GM12801 (cell line): ENCODE measurements at regions not wholly inside any gene's neighbourhood (a gene's known extent, or its start where the extent isn't known, plus 50 kb on each side); places are given as distances from the start of the nearest gene placed in this dataset.

Experiments used
- TF ChIP-seq, protein P1 (sequence below): IDR thresholded peaks from one replicate; pipeline ENCODE4 v1.5.1; 2011; ENCODE audit warnings: control low read depth; ENCODE audit not compliant: insufficient read length; ENCODE audit errors: extremely low read depth

DNA sequence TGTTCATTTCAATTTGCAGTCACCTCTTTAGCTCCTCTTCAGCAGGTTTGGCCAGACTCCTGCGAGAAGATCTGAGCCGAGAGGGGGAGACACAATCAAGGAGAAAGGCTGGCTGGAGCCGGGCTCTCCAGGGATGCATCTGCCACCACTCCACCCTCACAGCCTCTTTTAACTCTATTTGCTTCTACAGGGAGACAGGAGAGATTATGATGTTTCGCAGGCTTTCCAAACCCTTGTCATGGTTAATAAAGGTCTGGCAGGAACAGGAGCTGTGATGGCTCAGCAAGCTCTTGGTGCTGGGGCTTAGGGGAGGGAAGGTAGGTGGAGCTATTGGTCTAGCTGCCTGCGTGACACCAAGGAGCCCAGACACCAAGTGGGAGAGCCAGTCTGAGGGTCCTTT is 448.1 kb upstream of the PODXL start:
- TF ChIP-seq, protein P1, sequence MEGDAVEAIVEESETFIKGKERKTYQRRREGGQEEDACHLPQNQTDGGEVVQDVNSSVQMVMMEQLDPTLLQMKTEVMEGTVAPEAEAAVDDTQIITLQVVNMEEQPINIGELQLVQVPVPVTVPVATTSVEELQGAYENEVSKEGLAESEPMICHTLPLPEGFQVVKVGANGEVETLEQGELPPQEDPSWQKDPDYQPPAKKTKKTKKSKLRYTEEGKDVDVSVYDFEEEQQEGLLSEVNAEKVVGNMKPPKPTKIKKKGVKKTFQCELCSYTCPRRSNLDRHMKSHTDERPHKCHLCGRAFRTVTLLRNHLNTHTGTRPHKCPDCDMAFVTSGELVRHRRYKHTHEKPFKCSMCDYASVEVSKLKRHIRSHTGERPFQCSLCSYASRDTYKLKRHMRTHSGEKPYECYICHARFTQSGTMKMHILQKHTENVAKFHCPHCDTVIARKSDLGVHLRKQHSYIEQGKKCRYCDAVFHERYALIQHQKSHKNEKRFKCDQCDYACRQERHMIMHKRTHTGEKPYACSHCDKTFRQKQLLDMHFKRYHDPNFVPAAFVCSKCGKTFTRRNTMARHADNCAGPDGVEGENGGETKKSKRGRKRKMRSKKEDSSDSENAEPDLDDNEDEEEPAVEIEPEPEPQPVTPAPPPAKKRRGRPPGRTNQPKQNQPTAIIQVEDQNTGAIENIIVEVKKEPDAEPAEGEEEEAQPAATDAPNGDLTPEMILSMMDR, result no peak

DNA sequence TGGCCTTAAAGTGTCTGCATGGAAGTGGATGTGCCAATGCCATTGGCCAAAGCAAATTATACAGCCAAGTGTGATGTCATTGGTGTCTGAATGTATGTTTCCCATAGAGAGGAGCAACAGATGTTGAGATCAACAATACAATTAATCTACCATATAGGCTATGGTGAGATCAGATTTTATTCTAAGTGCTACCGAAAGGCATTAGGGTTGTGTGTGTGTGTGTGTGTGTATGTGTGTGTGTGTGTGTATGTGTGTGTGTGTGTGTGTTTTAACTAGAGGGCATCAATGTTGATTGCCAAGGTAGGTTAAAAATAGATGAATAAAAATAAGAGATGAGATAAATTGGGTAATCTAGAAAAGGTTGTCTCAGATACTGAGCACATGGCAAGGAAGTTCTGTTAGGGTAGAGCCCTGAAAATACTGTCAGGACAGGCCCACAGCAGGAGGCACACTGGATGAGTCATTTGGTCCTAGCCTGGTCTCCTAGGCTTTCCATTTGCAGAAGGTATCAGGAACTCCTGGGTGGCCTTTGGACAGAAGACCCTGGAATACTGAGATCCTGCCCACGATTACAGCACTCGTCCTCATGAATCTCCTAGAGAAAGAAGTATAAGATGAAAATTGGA is 446.0 kb upstream of the PODXL start:
- TF ChIP-seq, protein P1, result no peak

DNA sequence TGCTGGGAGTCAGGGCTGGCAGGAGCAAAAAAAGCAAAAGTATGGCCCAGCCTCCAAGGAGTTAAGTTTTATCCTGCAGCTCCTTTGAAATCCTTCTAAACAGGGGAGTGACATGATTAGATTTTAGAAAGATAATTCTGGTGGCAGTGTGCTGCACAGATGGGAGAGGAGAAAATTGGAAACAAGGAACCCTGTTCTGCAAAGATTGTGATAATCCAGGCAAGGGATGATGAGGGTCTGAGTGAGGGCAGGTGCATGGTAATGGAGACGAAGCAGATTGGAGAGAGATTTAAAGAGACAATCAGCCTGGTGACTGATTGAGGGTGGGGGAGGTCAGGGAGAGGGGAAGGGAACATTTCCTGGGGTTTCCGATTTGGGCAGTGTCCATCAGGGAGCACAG is 444.7 kb upstream of the PODXL start:
- TF ChIP-seq, protein P1, result no peak

DNA sequence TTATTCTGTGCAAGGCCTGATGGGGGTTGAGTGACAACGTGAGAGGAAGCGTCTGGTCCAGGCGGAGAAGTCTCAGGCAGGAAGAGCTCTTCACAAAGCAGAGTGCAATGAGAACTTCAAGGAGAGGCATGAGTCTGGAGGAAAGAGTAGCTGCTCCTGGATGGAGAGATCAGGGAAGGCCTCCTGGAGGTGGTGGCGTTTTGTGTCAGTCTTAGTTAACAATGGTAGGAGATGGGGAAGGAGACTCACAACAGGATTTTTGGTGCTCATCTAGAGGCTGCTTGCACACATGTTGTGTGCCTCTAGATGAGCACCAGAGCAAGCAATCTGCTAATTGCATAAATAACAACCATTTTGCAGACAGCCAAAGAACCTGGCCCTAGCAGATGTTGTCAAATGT is 442.8 kb upstream of the PODXL start:
- TF ChIP-seq, protein P1, result no peak

DNA sequence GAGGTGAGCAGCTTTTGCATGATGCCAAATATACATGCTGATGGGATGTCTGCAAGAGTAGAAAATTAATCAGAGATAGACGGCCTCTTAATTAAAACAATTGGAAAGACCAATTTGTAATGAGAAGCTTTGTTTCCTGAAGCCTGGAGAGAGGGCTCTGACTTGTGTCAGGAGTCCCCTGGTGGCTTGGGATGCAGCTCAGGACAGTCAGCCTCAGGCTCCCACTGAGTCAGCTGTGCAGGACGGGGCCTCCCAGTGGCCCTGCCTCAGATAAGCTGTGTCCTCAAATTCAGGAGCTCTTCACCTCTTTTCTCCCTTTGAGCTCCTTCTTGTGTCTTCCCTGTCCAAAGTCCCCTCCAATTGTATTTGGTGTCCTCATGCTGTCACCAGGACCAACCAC is 438.9 kb upstream of the PODXL start:
- TF ChIP-seq, protein P1, result no peak

DNA sequence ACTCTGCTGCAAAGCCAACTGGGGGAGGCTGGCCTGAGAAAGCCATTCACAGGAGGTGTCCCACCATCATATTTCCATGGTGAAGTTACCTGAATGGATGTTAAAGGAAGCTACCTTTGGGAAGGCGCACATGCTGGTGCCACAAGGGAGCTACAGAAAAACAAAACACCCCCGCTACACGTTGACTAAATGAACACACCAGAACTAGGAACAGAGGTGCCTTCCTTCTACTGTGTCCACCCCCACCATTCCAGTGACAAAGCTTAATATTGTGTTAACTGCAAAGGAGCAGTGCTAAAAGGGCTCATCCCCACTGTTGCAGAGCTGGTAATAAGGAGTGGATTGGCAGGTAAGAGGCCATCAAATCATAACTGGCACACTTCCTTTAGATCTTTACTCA is 420.0 kb upstream of the PODXL start:
- TF ChIP-seq, protein P1, result no peak

DNA sequence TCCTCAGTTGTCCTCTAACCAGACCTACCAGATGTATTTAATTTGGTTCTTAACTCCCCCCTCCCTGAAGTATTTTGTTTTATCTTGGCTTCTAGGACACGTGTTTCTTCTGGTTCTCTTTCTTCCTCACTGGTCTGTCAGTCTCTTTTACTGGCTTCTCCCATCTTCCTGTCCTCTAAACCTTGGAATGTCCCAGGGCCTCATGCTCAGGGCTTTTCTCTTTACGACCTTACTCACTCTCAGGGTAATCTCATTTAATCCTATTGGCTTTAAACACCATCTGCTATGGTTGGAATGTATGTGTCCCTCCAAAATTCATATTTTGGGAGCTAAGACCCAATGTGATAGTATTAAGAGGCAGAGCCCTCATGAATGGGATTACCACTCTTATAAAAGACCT is 418.2 kb upstream of the PODXL start:
- TF ChIP-seq, protein P1, result no peak

DNA sequence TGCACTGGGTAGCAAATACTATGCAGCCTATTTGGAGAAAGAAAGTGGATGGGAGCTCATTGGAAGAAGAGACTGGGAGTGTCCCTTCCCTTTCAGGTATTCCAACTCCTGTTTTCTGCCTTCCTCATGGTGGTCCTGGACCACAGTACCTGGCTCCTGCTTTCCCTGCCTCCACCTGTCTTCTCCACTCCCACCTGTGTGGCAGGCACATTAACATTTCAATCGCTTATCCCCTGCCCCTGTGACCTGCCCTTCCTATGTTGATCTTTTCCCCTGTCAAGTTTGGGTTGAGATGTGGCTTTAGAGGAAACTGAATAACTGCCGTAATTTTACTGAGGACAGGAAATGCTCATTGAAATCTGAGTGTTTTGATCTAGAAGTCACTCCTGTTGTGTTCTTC is 415.8 kb upstream of the PODXL start:
- TF ChIP-seq, protein P1, result no peak
